ENCODE measurements at regions not wholly inside any gene's neighbourhood (a gene's known extent, or its start where the extent isn't known, plus 50 kb on each side); places are given as distances from the start of the nearest gene placed in this dataset.
A peak's percentile ranks its signal among the peaks of the same experiment; 100 is the strongest.

GRCh38 chr12:92603741-92604432 lies 98.9 kb upstream of the PLEKHG7 start:
- Histone ChIP-seq H3K4me3 (ENCODE audit: low read length) (no peak overlapping the region), H3K27ac (ENCODE audit: low read length) (no peak overlapping the region), H3K27me3 (ENCODE audit: control insufficient read depth, insufficient read depth, low read length) (no peaks in the 10 kb centered on the region), H3K4me1 (ENCODE audit: control insufficient read depth, insufficient read depth, low read length) (no peaks in the 10 kb centered on the region), H3K36me3 (ENCODE audit: control insufficient read depth, insufficient read depth, low read length) (no peaks in the 10 kb centered on the region), H3K9me3 (ENCODE audit: control insufficient read depth, insufficient read depth, low read length) (peaks cover 10% of the 10 kb centered on the region)
- no peak overlapping the region for H3K4me3 Mint-ChIP-seq
- peaks cover 16 to 32% of the 10 kb centered on the region in 2 donors for H3K4me1 Mint-ChIP-seq
- no CpG with 5 or more reads among the region's 2 CpGs for WGBS (ENCODE audit: insufficient coverage)
- intact Hi-C loops (cut with micrococcal nuclease) = no loop called here
- peak overlapping the region; percentile 34 to 47 for H3K27ac Mint-ChIP-seq
- peaks cover 0 to 6% of the 10 kb centered on the region in 2 donors for H3K27me3 Mint-ChIP-seq (ENCODE audit: low read depth in 2 of 2)
- H3K9me3 Mint-ChIP-seq = peaks cover 8 to 11% of the 10 kb centered on the region in 2 donors
- TF ChIP-seq, protein P1, sequence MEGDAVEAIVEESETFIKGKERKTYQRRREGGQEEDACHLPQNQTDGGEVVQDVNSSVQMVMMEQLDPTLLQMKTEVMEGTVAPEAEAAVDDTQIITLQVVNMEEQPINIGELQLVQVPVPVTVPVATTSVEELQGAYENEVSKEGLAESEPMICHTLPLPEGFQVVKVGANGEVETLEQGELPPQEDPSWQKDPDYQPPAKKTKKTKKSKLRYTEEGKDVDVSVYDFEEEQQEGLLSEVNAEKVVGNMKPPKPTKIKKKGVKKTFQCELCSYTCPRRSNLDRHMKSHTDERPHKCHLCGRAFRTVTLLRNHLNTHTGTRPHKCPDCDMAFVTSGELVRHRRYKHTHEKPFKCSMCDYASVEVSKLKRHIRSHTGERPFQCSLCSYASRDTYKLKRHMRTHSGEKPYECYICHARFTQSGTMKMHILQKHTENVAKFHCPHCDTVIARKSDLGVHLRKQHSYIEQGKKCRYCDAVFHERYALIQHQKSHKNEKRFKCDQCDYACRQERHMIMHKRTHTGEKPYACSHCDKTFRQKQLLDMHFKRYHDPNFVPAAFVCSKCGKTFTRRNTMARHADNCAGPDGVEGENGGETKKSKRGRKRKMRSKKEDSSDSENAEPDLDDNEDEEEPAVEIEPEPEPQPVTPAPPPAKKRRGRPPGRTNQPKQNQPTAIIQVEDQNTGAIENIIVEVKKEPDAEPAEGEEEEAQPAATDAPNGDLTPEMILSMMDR (IDR thresholded peaks at IDR 0.05) = no peak
- DNase-seq = peak in 1 of 2 donors; percentile 34
- peaks cover 10% of the 10 kb centered on the region for H3K36me3 Mint-ChIP-seq
- peak in 2 of 3 donors; percentile 22 to 47 for ATAC-seq

GRCh38 chr12:92602930-92603623 lies 99.7 kb upstream of the PLEKHG7 start:
- intact Hi-C loops (cut with micrococcal nuclease) = no loop called here
- H3K9me3 ChIP-seq (ENCODE audit: control insufficient read depth, insufficient read depth, low read length) = peaks cover 10% of the 10 kb centered on the region

DNA sequence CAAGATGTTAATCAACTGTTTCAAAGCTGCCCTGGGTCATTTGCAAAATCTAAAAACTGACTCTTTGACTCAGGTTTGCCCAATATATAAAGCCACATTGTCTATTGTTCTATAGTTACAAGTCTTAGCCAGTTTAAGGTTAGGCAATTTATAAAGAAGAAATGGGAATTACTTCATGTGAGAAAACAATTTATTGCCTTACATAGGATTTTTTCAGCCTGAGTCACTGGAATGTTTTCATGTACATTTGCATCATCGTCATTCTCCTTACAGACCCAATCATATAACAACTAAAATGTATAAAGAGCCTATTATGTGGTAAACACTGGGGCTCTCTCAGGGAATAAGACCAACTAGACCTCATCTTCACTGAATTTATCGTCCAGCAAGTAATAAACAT lies 100.3 kb upstream of the PLEKHG7 start:
- no peak for ATAC-seq
- H3K4me3 Mint-ChIP-seq = no peak overlapping the region
- H3K4me1 Mint-ChIP-seq = peaks cover 6 to 28% of the 10 kb centered on the region in 2 donors
- Histone ChIP-seq H3K4me3 (ENCODE audit: low read length) (no peak overlapping the region), H3K4me1 (ENCODE audit: control insufficient read depth, insufficient read depth, low read length) (no peaks in the 10 kb centered on the region), H3K27me3 (ENCODE audit: control insufficient read depth, insufficient read depth, low read length) (no peaks in the 10 kb centered on the region), H3K9me3 (ENCODE audit: control insufficient read depth, insufficient read depth, low read length) (peaks cover 10% of the 10 kb centered on the region), H3K27ac (ENCODE audit: low read length) (no peak overlapping the region), H3K36me3 (ENCODE audit: control insufficient read depth, insufficient read depth, low read length) (no peaks in the 10 kb centered on the region)
- TF ChIP-seq, protein P1 (IDR thresholded peaks at IDR 0.05) = no peak
- intact Hi-C loops (cut with micrococcal nuclease) = no loop called here
- DNase-seq = no peak
- peaks cover 11% of the 10 kb centered on the region for H3K36me3 Mint-ChIP-seq
- H3K27ac Mint-ChIP-seq = peak overlapping the region; percentile 69 to 82
- WGBS (ENCODE audit: insufficient coverage) = 100% methylated on average over 1 of the region's 2 CpGs
- H3K9me3 Mint-ChIP-seq = peaks cover 8 to 11% of the 10 kb centered on the region in 2 donors
- no peaks in the 10 kb centered on the region for H3K27me3 Mint-ChIP-seq (ENCODE audit: low read depth in 2 of 2)

More at GRCh38 chr12:92602930-92603623, 99.7 kb upstream of the PLEKHG7 start:
- Mint-ChIP-seq H3K36me3 (peaks cover 11% of the 10 kb centered on the region), H3K9me3 (peaks cover 8 to 11% of the 10 kb centered on the region in 2 donors), H3K4me1 (peaks cover 8 to 30% of the 10 kb centered on the region in 2 donors), H3K27ac (peak overlapping the region; percentile 34 to 82), H3K27me3 (ENCODE audit: low read depth in 2 of 2) (peaks cover 0 to 1% of the 10 kb centered on the region in 2 donors), H3K4me3 (no peak overlapping the region)
- Histone ChIP-seq H3K27ac (ENCODE audit: low read length) (no peak overlapping the region), H3K4me1 (ENCODE audit: control insufficient read depth, insufficient read depth, low read length) (no peaks in the 10 kb centered on the region), H3K36me3 (ENCODE audit: control insufficient read depth, insufficient read depth, low read length) (no peaks in the 10 kb centered on the region), H3K4me3 (ENCODE audit: low read length) (no peak overlapping the region), H3K27me3 (ENCODE audit: control insufficient read depth, insufficient read depth, low read length) (no peaks in the 10 kb centered on the region)
- TF ChIP-seq, protein P1 (IDR thresholded peaks at IDR 0.05) = no peak
- no CpG with 5 or more reads among the region's 2 CpGs for WGBS (ENCODE audit: insufficient coverage)
- ATAC-seq (no peak), DNase-seq (no peak)

Data from natural killer cell (primary cell).